CD4-positive, alpha-beta T cell (primary cell): ENCODE measurements at regions not wholly inside any gene's neighbourhood (a gene's known extent, or its start where the extent isn't known, plus 50 kb on each side); places are given as distances from the start of the nearest gene placed in this dataset.
"Not testable (repeated sequence)": the region's sequence is repeated elsewhere in the genome, so short reads cannot be mapped to it uniquely, and the experiment has no call there.

Experiments
- ATAC-seq: fragments of 200-7000 bp; cut with Tn5 transposase; one replicate; pipeline ENCODE4 v1.10.0; 2022; ENCODE audit warnings: mild to moderate bottlenecking; ENCODE audit not compliant: poor library complexity
- CTCF ChIA-PET: fragments of 350-600 bp; sonication (Branson Sonifier 250); formaldehyde crosslinking; loops from one replicate; lab custom pipeline; 2021; ENCODE audit warnings: antibody characterized with exemption, inconsistent platforms; lab: Charles Lee
- POLR2A ChIA-PET: fragments of 350-600 bp; sonication (Branson Sonifier 250); formaldehyde crosslinking; loops from one replicate; lab custom pipeline; 2021; ENCODE audit warnings: antibody characterized with exemption, inconsistent platforms; lab: Charles Lee
- DNase-seq, 14 experiments: peaks; one replicate each; pipeline ENCODE4 v3.0.0-alpha.2; 2013 to 2020; ENCODE audit warnings: mixed read lengths in 2 of 14
- H3K27ac ChIP-seq, 2 donors: one replicate each; pipeline versions ENCODE4 v1.5.1 to v1.7.0; 2013; ENCODE audit warnings: low read length in 2 of 2, low read depth in 1 of 2, mild to moderate bottlenecking in 1 of 2
- H3K27me3 ChIP-seq, 2 experiments: 1 replicate in 1 of 2; 2 replicates in 1 of 2; pipeline versions ENCODE4 v1.6.1 to v1.7.0; 2013; ENCODE audit warnings: low read length in 2 of 2, control low read depth in 1 of 2, mild to moderate bottlenecking in 1 of 2, moderate library complexity in 1 of 2; ENCODE audit not compliant: insufficient read depth in 2 of 2, control insufficient read depth in 1 of 2
- H3K36me3 ChIP-seq: one replicate; pipeline ENCODE4 v1.6.1; 2013; ENCODE audit warnings: low read length, control low read depth; ENCODE audit not compliant: insufficient read depth
- H3K4me1 ChIP-seq: one replicate; pipeline ENCODE4 v1.6.1; 2013; ENCODE audit warnings: low read length, control low read depth; ENCODE audit not compliant: insufficient read depth
- H3K4me3 ChIP-seq: one replicate; pipeline ENCODE4 v1.5.1; 2013; ENCODE audit warnings: mild to moderate bottlenecking, low read length, moderate library complexity
- H3K9me3 ChIP-seq, 2 experiments: 1 replicate in 1 of 2; 2 replicates in 1 of 2; pipeline versions ENCODE4 v1.6.1 to v1.7.0; 2013; ENCODE audit warnings: low read length in 2 of 2, mild to moderate bottlenecking in 2 of 2, control low read depth in 1 of 2, moderate library complexity in 1 of 2; ENCODE audit not compliant: control insufficient read depth in 1 of 2, insufficient read depth in 1 of 2
- H3K27ac Mint-ChIP-seq: one replicate; pipeline ENCODE4 v1.8.0; 2020; ENCODE audit warnings: mixed read lengths
- H3K27me3 Mint-ChIP-seq: one replicate; pipeline ENCODE4 v1.8.0; 2021; ENCODE audit warnings: mixed read lengths
- H3K36me3 Mint-ChIP-seq: one replicate; pipeline ENCODE4 v1.8.0; 2021; ENCODE audit warnings: low read depth, mixed read lengths
- H3K4me1 Mint-ChIP-seq: one replicate; pipeline ENCODE4 v1.8.0; 2021; ENCODE audit warnings: low read depth, mixed read lengths
- H3K4me3 Mint-ChIP-seq: one replicate; pipeline ENCODE4 v1.8.0; 2020; ENCODE audit warnings: mild to moderate bottlenecking, mixed read lengths
- H3K9me3 Mint-ChIP-seq: one replicate; pipeline ENCODE4 v1.8.0; 2020; ENCODE audit warnings: mixed read lengths
- intact Hi-C, 2 experiments: fragments of 100-400 bp; cut with DNase I in 1 of 2; cut with micrococcal nuclease in 1 of 2; formaldehyde crosslinking; loops; one replicate each; pipeline versions ENCODE4 v1.15.1 to v1.9.0; 2023 to 2025; cut with DNase I, micrococcal nuclease
- TF ChIP-seq, protein P1 (sequence below): fragments of 200-600 bp; IDR thresholded peaks from one replicate; pipeline ENCODE4 v1.8.0; 2022; ENCODE audit warnings: antibody characterized with exemption, mild to moderate bottlenecking

DNA sequence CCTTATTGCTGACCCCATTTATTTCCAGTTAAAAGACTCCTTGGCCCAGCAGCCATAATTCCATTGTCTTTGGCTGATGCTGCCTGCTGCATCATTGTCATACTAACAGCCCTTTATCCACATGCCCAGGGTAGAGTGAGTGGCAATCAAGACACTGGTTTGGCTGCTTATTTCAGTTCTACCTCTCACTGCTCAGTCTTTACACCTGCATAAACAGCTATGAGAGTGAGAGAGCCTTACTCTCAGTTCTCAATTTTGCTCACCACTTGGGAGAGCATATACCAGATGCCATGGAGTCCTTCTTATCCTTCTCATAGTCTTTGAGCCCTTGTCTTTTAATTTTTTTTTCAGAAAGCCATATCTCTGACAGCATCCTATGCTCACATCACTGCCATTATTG is 596.9 kb upstream of the CYLC2 start:
- ATAC-seq, result no peak
- no peak overlapping the region for H3K4me3 ChIP-seq
- no peaks in the 10 kb centered on the region for H3K4me1 ChIP-seq
- no peaks in the 10 kb centered on the region for H3K36me3 ChIP-seq
- Mint-ChIP-seq H3K9me3 (peaks cover 7% of the 10 kb centered on the region), H3K4me1 (no peaks in the 10 kb centered on the region), H3K4me3 (no peak overlapping the region), H3K27ac (no peak overlapping the region), H3K36me3 (no peaks in the 10 kb centered on the region), H3K27me3 (no peaks in the 10 kb centered on the region)
- H3K9me3 ChIP-seq, result no peaks in the 10 kb centered on the region
- CTCF ChIA-PET, result no interaction called here
- H3K27me3 ChIP-seq, result no peaks in the 10 kb centered on the region
- no peak for DNase-seq
- intact Hi-C loops, result no loop called here
- H3K27ac ChIP-seq, result no peak overlapping the region
- POLR2A ChIA-PET, result no interaction called here
- TF ChIP-seq, protein P1, sequence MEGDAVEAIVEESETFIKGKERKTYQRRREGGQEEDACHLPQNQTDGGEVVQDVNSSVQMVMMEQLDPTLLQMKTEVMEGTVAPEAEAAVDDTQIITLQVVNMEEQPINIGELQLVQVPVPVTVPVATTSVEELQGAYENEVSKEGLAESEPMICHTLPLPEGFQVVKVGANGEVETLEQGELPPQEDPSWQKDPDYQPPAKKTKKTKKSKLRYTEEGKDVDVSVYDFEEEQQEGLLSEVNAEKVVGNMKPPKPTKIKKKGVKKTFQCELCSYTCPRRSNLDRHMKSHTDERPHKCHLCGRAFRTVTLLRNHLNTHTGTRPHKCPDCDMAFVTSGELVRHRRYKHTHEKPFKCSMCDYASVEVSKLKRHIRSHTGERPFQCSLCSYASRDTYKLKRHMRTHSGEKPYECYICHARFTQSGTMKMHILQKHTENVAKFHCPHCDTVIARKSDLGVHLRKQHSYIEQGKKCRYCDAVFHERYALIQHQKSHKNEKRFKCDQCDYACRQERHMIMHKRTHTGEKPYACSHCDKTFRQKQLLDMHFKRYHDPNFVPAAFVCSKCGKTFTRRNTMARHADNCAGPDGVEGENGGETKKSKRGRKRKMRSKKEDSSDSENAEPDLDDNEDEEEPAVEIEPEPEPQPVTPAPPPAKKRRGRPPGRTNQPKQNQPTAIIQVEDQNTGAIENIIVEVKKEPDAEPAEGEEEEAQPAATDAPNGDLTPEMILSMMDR, result no peak

DNA sequence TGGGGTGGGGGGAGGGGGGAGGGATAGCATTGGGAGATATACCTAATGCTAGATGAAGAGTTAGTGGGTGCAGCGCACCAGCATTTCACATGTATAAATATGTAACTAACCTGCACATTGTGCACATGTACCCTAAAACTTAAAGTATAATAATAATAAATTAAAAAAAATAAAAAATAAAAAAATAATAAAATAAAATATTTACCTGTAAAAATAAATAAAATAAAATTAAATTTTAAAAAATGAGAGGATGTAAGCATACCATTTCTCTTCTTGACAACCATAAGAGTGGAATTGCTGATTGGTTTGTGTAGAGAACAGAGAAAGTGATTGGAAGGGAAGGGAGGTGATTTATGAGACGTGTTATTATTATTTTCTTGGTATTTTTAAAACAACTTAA is 609.5 kb upstream of the CYLC2 start:
- H3K9me3 ChIP-seq, H3K27ac ChIP-seq, ATAC-seq, H3K4me1 Mint-ChIP-seq, H3K9me3 Mint-ChIP-seq, CTCF ChIA-PET, DNase-seq, H3K27me3 ChIP-seq, H3K27me3 Mint-ChIP-seq, H3K27ac Mint-ChIP-seq, H3K36me3 Mint-ChIP-seq, POLR2A ChIA-PET, H3K4me1 ChIP-seq, H3K4me3 ChIP-seq, H3K4me3 Mint-ChIP-seq, H3K36me3 ChIP-seq, intact Hi-C loops: not testable (repeated sequence)

DNA sequence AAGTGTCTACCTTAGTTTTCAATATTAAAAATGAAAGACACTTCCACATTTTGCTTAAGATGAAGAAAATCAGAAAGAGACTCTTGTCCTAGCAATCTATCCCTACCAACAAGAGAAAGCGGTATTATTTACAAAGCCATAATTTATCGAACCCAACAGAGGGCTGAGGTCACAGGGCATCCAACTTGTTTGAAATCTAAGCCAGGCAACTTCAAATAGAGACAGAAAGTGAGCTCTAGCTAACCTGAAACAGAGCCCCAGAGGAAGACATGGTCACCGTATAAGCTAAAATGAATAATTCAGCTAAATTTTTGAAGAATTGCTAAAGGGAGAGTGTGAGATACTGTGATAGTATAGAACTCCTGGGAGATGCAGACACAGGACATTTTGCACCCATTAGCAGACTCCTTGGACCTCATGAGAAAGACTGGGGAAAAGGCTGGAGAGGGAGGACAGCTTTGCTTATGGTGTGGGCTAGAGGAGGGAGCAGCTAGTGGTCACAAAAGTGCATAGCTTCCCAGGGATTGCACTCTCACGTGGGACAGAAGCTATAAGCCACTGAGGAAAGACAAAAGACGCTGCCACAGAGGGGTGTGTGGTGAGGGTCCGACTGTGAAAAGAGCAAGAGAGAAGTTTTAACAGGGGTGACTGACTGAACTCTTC is 624.2 kb upstream of the GRIN3A start:
- no peak overlapping the region for H3K4me3 ChIP-seq
- no peaks in the 10 kb centered on the region for H3K36me3 Mint-ChIP-seq
- intact Hi-C loops, result no loop called here
- no peaks in the 10 kb centered on the region for H3K4me1 ChIP-seq
- H3K9me3 ChIP-seq, result peaks cover 5 to 10% of the 10 kb centered on the region in 2 experiments
- H3K9me3 Mint-ChIP-seq, result peaks cover 11% of the 10 kb centered on the region
- H3K4me3 Mint-ChIP-seq, result no peak overlapping the region
- H3K27ac ChIP-seq, result no peak overlapping the region
- ChIA-PET POLR2A (no interaction called here), CTCF (no interaction called here)
- no peaks in the 10 kb centered on the region for H3K36me3 ChIP-seq
- H3K4me1 Mint-ChIP-seq, result no peaks in the 10 kb centered on the region
- ATAC-seq (no peak), DNase-seq (no peak)
- no peaks in the 10 kb centered on the region for H3K27me3 Mint-ChIP-seq
- TF ChIP-seq, protein P1, result no peak
- H3K27me3 ChIP-seq, result no peaks in the 10 kb centered on the region
- no peak overlapping the region for H3K27ac Mint-ChIP-seq

DNA sequence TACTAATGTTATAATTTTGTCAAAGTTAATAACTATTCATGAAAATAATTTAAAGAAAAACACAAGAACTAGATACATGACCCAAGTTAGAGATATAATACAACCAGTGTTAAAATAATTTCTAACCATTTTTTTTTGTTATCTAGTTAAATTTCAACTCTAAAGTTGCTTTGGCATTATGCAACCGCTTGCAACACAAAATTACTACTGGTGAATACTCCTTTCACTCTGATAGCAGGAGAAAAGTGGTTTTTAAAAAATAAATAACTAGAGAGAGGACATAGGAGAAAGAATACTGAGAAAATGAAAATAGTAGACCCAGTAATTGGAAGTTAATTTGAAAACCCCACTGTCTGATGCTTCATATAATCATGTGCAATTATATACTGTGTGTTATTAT is 622.4 kb upstream of the GRIN3A start:
- ATAC-seq (no peak), DNase-seq (no peak)
- POLR2A ChIA-PET, result no interaction called here
- H3K27ac Mint-ChIP-seq, result no peak overlapping the region
- H3K27me3 Mint-ChIP-seq, result no peaks in the 10 kb centered on the region
- CTCF ChIA-PET, result no interaction called here
- H3K4me3 Mint-ChIP-seq, result no peak overlapping the region
- intact Hi-C loops, result no loop called here
- no peak overlapping the region for H3K4me3 ChIP-seq
- peaks cover 5 to 10% of the 10 kb centered on the region in 2 experiments for H3K9me3 ChIP-seq
- TF ChIP-seq, protein P1, result no peak
- H3K9me3 Mint-ChIP-seq, result peaks cover 9% of the 10 kb centered on the region
- H3K36me3 Mint-ChIP-seq, result no peaks in the 10 kb centered on the region
- no peaks in the 10 kb centered on the region for H3K4me1 ChIP-seq
- H3K27ac ChIP-seq, result no peak overlapping the region
- H3K4me1 Mint-ChIP-seq, result no peaks in the 10 kb centered on the region
- no peaks in the 10 kb centered on the region for H3K36me3 ChIP-seq
- H3K27me3 ChIP-seq, result no peaks in the 10 kb centered on the region
